Astrocyte of the hippocampus (primary cell): ENCODE measurements at regions not wholly inside any gene's neighbourhood (a gene's known extent, or its start where the extent isn't known, plus 50 kb on each side); places are given as distances from the start of the nearest gene placed in this dataset.

Experiments used
- DNase-seq: peaks from one replicate; pipeline ENCODE4 v3.0.0; 2011; ENCODE audit warnings: low read depth, low spot score

DNA sequence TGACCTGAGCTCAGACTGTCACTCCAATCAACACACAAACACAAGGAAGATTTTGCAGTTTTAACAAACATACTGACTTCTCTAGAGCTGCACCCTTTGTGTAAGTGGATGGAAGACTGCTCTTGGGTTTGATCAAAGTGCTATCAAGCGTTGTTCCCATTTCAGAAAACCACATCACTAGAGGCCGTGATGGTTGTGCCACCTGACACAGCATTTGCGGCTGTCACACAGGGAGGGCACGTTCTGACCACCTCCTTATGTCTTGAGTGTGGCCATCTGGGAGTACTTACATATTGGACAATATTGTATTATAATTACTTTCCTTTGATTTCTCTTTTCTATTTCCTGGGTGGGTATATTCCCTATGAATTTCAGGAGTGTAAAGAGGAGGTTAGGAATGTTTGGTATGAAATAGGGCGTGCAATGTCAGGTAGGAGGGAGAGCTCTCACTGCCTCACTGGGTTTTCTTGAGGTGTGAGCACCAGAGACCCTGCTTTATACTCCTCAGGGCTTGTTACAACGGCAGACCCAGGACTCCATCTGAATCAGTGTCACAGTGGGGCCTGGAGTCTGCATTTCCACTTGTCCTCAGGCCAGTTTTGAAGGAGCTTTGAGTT is 74.3 kb downstream of the SYNE3 start:
- DNase-seq = no peak

DNA sequence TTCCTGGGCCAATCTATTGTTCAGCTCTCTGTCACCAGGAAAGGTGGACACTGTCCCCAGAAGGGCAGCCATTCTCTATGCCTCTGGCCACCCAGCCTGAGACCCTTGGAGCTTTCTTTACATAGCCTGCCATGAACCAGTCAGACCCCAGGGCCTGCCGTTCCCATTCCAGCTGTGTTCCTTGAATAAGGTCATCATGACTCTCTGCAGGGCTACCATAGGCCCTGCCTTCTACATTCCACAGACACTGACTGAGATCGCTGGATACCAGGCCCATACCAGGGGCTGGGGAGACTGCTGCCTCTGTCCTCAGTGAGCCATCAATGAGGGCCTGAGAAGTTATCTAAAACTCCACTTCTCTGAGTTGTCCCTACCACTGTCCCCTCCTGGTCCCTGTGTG is 75.5 kb downstream of the SYNE3 start:
- DNase-seq = peak; percentile 26

DNA sequence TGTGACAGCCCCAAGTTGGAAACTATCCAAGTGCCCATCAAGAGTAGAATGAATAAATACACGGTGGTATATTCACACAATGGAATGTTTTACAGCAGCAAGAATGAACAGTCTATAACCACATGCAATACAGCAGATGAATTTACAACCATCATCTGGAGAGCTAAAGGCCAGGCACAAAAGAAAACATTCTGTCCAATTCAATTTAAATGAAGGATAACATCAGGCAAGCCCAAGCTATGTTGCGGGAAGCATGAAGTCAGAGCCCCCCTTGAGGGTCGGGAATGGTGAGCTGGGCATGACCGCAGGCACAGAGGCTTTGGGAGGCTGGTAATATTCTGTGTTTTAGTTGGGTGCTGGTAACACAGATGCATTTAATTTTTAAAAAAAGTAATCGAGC is 76.0 kb downstream of the SYNE3 start:
- DNase-seq = no peak

DNA sequence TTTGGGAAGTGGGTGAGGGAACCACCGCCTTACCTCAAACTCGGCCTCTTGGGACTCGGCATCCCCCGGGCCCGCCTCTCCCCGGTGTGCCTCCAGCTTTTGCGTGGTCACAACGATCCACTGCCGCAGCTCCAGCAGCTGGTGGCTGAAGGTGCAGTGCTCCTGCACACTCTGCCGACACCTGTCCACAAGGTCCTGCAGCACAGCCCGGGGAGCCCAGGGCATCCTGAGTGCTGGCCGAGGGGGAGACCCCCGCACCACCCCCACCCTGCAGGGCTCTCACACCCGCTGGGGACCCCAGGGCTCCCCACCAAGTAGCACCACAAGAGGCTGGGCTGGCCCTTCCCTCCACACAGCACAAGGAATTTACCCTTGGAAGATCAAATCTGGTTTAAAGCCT is 76.6 kb downstream of the SYNE3 start:
- DNase-seq = no peak

DNA sequence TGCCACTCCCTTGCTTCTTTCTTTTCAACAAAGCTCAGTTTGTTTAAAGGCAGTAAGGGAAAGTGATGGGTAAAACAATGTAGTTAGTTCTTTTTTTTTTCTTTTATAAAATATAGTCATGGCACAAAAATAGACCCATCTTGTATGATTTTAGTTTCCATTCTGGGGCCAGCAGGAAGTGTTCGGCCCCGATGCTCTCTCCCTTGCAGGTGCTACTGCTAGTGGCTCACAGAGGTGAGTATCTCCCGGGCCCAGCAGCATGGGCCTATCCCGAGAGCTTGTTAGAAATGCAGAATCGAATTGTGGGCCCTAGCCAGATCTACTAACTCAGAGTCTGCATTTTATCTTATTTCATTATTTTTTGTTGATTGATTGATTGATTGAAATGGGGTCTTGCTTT is 78.7 kb downstream of the SYNE3 start:
- DNase-seq = no peak

DNA sequence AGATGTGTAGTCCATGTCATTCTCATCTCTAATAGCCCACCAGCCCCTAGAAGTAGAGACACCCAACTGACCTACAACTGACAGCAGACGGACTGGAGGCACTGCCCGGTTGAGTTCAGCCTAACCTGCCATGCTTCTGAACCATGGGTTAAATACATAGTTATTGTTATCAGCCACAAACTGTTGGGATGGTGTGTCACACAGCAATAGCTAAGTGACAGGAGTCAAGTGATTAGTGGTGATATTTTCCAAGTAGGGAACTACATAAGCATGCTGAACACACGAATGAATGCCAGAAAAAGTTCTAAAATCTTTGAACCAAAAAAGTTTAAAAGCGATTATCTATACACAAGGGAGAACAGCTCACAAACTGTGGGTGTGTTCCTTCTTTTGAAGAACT is 80.1 kb downstream of the SYNE3 start:
- DNase-seq = no peak

DNA sequence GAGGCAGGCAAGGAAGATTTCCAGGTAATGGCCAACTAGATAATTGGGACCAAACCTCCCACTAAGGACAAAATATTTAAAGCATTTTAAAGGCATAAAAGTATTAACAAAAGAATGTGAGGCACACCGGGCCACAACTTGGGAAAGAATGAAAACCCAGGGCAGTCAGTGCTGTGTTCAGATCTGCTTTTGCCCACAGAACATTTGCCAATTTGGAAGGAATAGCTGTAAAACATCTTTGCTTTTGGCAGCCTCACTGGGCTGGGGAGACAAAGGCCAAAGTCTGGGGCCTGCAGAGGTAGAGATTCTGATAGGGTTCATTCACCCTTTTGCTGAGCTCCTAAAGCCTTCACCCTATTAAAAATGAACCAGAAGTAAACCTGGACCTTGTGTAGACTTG is 82.3 kb downstream of the SYNE3 start:
- DNase-seq = peak; percentile 35

DNA sequence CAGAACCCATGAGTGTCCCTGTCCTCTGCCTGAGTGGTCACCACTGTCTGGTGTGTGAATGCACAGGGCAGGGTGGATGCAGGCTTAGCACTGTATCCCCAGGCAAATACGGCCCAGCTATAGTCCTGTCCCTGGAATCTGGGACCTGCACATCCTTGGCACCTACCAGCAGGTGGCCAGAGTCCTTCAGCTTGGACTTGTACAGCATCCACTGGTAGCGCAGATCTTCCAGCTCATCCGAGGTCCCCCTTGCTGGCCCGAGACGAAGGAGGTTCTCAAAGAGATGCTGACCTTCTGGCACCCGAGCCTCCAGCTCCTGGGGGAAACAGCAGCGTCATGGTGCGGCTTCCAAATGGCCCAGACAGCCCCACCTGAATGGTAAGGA is 83.4 kb downstream of the SYNE3 start:
- DNase-seq = no peak

DNA sequence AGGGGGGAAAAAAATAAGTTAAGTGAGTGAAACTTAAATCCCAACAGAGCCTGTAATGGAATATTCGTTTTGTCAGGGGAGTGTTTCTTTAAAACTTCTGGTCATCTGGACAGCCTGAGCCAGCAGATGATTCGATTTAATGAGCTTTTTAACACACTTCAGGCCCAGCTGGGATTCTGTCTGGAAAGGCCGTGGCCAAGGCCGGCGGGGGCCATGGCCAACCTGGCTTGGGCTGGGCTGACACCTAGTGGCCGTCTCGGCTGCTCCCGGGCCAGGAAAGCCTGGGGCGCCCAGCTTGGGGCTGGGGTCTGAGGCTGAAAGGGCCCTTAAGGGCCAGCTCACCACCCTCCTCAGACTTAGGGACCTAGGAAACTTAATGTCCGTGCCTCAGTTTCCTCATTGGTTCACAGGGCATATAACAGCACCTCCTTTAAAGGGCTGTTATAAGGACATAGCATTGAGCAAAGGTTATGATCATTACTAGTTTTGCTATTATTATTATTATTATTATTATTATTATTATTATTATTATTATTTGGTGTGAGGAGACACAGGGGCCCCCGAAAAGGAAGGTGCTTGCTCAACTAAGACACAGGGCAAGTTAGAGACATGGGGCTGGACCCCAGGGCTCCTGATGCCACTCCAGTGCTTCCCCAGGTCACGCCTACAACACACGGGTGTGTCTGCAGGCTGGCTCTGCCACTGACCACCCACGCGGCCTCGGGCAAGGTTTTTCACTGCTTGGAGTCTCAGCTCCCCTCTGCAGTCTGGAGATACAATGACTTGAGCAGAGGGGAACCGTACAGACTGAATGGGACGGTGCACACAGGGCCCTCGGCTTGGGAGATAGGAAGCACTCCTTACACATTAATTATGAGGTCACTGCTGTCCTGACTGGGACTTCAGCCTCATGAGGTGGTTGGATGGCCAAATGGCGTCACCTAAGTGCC is 84.0 kb downstream of the SYNE3 start:
- DNase-seq = peak; percentile 80

DNA sequence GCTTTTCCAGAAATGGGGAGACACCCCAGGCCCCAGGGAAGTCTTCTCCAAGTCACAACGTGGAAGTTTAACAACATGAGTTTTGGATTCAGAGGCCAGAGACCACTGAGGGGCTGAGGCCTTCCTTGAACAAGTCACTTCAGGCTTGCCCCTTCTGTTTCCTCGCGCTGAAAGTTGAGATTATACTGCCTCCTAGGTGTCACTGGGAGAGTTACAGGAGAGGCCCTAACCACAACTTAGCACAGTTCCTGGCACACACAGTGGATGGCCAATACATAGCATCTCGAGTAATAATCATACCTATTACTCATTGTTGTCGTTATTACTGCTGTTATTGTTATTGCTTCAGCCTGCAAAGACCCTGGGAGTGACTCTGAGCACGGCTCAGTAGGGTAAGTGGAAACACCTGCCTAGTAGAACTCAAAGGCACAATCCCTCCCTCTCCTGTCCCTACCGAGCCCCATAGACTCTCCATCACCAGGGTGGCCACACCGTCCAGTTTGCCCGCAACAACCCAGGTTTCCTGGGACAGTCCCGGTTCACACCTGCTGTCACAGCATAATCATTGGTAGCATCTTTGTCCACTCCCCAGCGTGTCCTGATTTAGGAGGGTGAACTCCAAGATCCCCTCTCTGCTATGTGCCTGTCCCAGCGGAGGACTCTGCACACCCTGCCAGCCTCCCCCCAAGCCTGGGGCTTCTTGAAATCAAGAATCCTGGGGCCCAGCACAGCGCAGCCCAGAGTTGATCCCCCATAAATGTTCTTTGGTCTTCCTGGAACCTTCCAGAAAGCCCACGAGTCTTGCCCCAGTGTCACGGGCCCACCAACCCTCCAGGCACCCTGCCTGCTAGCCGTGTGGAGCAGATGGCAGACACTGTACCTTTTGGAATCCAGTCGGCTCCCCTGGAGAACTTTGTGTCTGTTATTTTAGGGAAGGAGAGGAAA is 85.0 kb downstream of the SYNE3 start:
- DNase-seq = peak; percentile 57

DNA sequence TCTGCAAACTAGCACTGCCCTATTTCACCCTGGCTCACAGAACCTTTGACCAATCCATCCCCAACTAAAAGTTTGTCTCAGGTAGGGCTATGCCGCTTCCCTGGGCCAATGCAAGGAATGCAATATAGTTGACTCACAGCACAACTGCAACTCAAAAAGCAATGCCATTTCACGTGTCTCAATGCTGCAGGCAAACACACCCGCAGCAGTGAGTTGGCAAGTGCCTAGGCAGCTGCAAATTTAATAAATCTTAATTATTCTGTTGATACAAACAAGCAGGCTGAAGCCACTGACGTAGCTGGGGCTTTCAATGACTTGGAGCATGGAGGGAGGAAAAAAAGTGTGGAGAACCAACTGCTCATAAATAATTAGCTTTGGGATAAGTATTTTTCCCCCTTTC is 87.9 kb downstream of the SYNE3 start:
- DNase-seq = no peak

DNA sequence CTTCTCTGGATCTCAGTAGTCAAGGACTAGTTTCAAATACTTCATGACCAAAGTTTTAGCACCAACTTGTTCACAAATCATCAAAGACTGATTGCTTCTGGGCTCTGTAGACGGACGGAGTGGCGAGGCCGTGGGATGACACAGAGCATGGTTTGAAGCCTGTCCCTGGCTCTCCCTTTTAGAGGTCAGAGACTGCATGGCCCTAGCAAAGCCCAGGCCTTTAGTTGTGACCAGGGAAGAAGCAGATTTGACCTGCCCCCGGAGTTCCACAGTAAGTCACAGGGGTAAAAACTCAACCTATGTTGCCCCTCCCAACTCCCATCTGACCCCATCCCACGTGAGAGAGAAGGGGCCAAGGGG is 90.4 kb downstream of the SYNE3 start:
- DNase-seq = no peak

DNA sequence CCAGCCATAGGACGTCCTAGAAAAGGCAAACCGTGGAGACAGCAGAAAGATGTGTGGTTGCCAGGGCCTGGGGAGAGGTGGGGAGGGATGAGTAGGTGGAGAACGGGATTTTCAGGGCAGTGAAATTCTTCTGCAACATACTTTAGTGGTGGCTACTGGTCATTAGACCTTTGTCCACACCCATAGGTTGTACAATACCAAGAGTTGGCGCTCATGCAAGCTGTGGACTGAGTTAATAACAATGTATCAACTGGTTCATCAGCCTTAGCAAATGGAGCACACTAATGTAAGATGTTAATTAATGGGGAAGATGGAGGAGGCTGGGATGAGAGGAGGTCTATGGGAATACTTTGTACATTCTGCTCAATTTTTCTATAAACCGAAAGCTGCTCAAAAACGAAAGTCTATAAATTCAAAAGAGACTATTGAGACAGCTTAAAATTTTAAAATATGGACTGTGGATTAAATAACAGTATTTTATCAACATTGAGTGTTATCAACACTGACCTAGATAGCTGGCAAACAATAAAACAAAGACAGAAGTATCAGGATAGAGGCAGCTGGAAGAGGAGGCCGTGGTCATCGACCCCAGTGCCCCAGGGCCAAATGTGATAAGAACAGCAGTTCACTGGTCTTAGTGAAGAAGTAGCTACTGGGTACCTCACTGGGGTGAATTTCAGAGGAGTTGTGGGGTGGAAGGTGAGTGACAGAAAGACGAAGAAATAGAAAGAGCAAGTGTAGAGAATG is 90.9 kb downstream of the SYNE3 start:
- DNase-seq = no peak

DNA sequence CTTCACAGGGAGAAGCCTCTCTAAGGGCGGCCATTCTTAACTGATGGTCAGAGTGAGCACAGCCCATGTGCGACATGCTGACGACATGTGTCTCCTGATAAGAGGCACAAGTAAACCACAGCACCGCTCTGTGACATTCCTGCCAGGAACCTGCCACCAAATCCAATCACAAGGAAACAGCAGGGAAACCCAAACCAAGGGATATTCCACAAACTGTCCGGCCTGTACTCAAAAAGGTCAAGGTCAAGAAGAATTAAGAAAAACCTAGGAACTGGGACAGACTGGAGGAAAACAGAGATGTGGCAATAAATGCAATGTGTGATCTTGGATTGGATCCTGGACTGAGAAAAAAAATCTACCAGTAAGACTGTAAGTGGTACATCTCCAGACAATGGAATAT is 91.9 kb downstream of the SYNE3 start:
- no peak for DNase-seq

DNA sequence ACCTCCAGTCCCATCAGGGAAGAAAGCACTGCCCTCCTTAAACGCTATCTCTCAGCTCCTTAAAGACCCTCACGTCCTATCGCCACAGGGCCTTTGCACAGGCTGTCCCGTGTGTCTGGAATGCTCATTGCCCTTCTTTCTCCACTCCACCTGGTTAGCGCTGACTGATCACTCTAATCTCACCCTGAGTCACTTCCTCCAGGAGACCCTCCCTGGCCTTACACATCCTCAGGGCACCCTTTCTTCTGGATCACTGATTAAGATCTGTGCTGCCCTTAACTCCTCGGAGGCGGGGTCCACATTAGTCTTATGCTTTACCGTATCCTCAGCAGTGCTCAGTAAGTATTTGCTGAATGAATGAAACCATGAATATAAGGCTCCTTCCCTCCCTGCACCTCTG is 94.7 kb downstream of the SYNE3 start:
- DNase-seq = no peak

DNA sequence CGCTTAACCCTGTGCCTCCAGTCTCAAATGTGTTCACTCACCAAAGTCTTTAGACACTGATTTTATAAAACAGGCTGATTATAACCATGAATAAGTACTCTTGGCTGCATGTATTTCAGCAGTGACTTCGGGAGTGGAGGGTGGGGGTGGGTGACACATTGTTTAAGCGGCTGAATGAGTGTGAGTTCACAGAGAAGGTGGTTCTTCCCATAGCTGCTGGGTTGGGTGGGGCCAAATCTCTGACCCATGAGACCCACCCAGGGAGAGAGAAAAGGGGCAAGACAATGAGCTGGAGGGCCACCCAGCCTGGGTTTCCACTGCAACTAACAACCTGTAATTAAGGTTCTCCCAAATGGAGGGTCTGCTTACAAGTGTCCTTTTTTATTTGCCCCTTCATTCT is 96.4 kb downstream of the SYNE3 start:
- DNase-seq = no peak

DNA sequence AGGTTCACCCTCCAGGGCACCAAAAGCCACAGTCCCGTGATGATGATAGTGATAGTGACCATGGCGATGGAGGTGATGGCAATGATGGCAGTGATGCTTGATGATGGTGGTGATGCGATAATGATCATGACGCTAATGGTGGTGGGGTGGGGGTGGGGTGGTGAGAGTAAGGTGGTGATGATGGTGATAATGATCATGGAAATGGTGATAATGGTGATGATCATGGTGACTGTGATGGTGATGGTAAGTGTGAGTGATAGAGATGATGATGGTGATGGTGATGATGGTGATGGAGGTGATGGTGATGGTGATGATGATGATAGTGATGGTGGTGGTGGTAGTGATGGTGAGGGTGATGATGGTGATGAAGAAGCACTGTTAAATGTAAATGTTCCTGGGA is 96.9 kb downstream of the SYNE3 start:
- no peak for DNase-seq

DNA sequence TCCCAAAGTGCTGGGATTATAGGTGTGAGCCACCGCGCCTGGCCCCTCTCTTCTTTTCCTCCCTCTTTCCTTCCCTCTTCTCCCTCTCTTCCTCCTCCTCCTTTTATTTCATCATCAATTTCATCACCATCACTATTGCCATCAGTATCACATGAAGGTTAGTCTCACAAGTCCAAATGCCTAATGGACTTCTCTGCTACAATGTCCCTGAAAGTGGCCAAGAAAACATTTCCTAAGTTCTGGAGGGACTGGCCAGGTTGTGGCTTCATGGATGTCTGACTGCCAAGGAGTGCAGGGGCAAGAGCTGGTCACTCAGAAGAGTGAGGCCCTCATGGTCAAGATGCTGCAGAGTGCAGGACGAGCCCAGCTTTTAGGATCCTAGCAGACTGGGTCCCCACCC is 97.6 kb downstream of the SYNE3 start:
- DNase-seq = no peak

DNA sequence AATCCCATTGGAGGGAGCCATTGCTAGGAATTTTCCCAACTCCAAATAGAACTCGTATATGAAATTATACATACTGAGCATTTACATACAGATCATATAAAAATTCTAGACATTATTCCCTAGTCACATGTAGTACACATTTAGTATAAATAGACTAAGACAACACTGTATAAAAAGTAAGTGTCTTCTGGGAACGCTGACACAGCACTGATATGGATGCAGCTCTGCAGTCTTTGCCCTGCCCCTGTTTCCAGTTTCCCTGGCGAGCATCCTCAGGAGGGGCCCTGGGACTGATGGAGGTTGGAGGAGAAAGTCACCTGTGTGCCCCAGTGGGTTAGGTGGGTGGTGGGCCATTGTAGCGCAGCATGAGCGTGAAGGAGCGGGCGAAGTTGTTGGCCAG is 97.8 kb upstream of the CLMN start:
- no peak for DNase-seq

DNA sequence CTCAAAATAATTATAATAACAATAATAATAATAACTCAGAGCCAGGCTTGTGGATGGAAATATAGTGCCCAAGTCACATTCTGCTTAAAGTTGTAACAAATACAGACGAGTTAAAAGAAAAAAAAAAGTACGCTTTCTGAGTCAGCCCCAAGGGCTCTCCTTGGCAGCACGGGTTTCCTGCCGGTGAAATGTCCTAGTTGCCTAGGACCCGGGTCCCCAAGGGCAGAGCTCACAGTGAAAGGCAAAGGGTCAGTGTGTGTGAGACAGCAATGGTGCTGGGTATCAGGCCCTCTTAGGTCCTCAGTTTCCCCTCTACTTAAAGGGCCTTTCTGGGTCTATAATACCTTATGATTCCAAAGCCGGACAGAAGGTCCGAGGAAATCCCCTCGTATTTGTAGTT is 96.3 kb upstream of the CLMN start:
- no peak for DNase-seq
